HCT116 (cell line): ENCODE measurements at regions not wholly inside any gene's neighbourhood (a gene's known extent, or its start where the extent isn't known, plus 50 kb on each side); places are given as distances from the start of the nearest gene placed in this dataset.
A peak's percentile ranks its signal among the peaks of the same experiment; 100 is the strongest.
"Not testable (repeated sequence)": the region's sequence is repeated elsewhere in the genome, so short reads cannot be mapped to it uniquely, and the experiment has no call there.

ENCODE experiments used
- ATAC-seq: fragments of 200-7000 bp; cut with Tn5 transposase; 2 replicates; pipeline ENCODE4 v1.9.1; 2020; ENCODE audit warnings: mild to moderate bottlenecking, moderate library complexity
- BruUV-seq: library from RNA; stranded (reverse); fragments of 400-500 nt; replicated peaks from 2 replicates; lab custom pipeline; 2021; lab: Mats Ljungman, UMichigan
- CTCF ChIA-PET: fragments of 300-600 bp; sonication (Branson Sonifier 250); formaldehyde crosslinking; loops from one replicate; lab custom pipeline; 2021; ENCODE audit warnings: antibody characterized with exemption; lab: Charles Lee
- POLR2A ChIA-PET: fragments of 300-600, 350-600 bp; sonication (Branson Sonifier 250); formaldehyde crosslinking; loops from one replicate; lab custom pipeline; 2021; ENCODE audit warnings: antibody characterized with exemption; lab: Charles Lee
- RAD21 ChIA-PET, 2 experiments: fragments of 300-600 bp; sonication (Branson Sonifier 250); formaldehyde crosslinking; loops; one replicate each; lab custom pipeline; 2023; ENCODE audit warnings: low total read pairs in 2 of 2; ENCODE audit not compliant: uncharacterized antibody in 2 of 2, unreplicated experiment in 2 of 2, low non-redundant PET in 1 of 2; lab: Charles Lee
- DNase-seq: peaks from one replicate; pipeline ENCODE4 v3.0.0-alpha.2; 2010; ENCODE audit warnings: low read depth, low spot score
- H2AFZ ChIP-seq: fragments of 200-600 bp; shearing (Covaris generic), sonication (generic); 2 replicates; pipeline ENCODE4 v1.6.1; 2017; ENCODE audit warnings: low read depth, mixed run types, mixed read lengths, antibody characterized with exemption, low read length; ENCODE audit not compliant: poor library complexity, severe bottlenecking
- H3K27ac ChIP-seq: 2 replicates; pipeline ENCODE4 v1.5.1; 2012; ENCODE audit warnings: low read depth, low read length
- H3K27me3 ChIP-seq: fragments of 200-600 bp; sonication (generic); 2 replicates; pipeline ENCODE4 v1.6.1; 2016; ENCODE audit warnings: mixed run types, low read length, mixed read lengths; ENCODE audit not compliant: insufficient read depth
- H3K36me3 ChIP-seq, 2 experiments: fragments of 200-500 bp in 1 of 2; fragments of 200-600 bp in 1 of 2; sonication (Bioruptor generic) in 1 of 2; sonication (generic) in 1 of 2; 2 replicates each; pipeline versions ENCODE4 v1.5.1 to v1.6.1; 2014 to 2016; ENCODE audit warnings: low read length in 2 of 2, inconsistent platforms in 1 of 2, mixed read lengths in 1 of 2, mixed run types in 1 of 2; ENCODE audit not compliant: insufficient read depth in 2 of 2, control insufficient read depth in 1 of 2
- H3K4me1 ChIP-seq, 2 experiments: fragments of 200-600 bp in 1 of 2; sonication (generic) in 1 of 2; 2 replicates each; pipeline versions ENCODE4 v1.5.1 to v1.6.1; 2012 to 2017; ENCODE audit warnings: low read length in 2 of 2, inconsistent platforms in 1 of 2, mild to moderate bottlenecking in 1 of 2, mixed read lengths in 1 of 2, mixed run types in 1 of 2, moderate library complexity in 1 of 2; ENCODE audit not compliant: insufficient read depth in 2 of 2, control insufficient read depth in 1 of 2
- H3K4me2 ChIP-seq: fragments of 200-600 bp; sonication (generic); 2 replicates; pipeline ENCODE4 v1.6.1; 2017; ENCODE audit warnings: mixed run types, low read length, mixed read lengths
- H3K4me3 ChIP-seq, 2 experiments: fragments of 200-600 bp in 1 of 2; sonication (generic) in 1 of 2; replicated peaks in 1 of 2; 2 replicates each; pipeline ENCODE4 v1.5.1; 2011 to 2016; ENCODE audit warnings: low read length in 2 of 2, control low read depth in 1 of 2, low read depth in 1 of 2, mild to moderate bottlenecking in 1 of 2, mixed read lengths in 1 of 2, mixed run types in 1 of 2
- H3K79me2 ChIP-seq: fragments of 200-600 bp; sonication (generic); 2 replicates; pipeline ENCODE4 v1.6.1; 2017; ENCODE audit warnings: mild to moderate bottlenecking, mixed run types, low read length, moderate library complexity, mixed read lengths; ENCODE audit not compliant: insufficient read depth
- H3K9ac ChIP-seq: fragments of 200-600 bp; sonication (generic); 2 replicates; pipeline ENCODE4 v1.6.1; 2016; ENCODE audit warnings: low read length, mixed read lengths
- H3K9me2 ChIP-seq: fragments of 200-600 bp; sonication (generic), shearing (Covaris generic); 2 replicates; pipeline ENCODE4 v1.6.1; 2017; ENCODE audit warnings: mixed run types, mild to moderate bottlenecking, moderate library complexity; ENCODE audit not compliant: insufficient read depth
- H3K9me3 ChIP-seq, 2 experiments: fragments of 200-500 bp in 1 of 2; fragments of 200-600 bp in 1 of 2; sonication (Bioruptor generic) in 1 of 2; sonication (generic) in 1 of 2; 2 replicates each; pipeline ENCODE4 v1.6.1; 2014 to 2017; ENCODE audit warnings: low read length in 2 of 2, mixed read lengths in 2 of 2, inconsistent platforms in 1 of 2, low read depth in 1 of 2, mild to moderate bottlenecking in 1 of 2, mixed run types in 1 of 2, moderate library complexity in 1 of 2; ENCODE audit not compliant: control insufficient read depth in 1 of 2, insufficient read depth in 1 of 2
- H4K20me1 ChIP-seq: fragments of 200-600 bp; sonication (generic), shearing (Covaris generic); 2 replicates; pipeline ENCODE4 v1.6.1; 2017; ENCODE audit warnings: mixed run types, mild to moderate bottlenecking, moderate library complexity; ENCODE audit not compliant: insufficient read depth
- CTCF ChIP-seq, 3 experiments: fragments of 200-600 bp in 1 of 3; sonication (generic) in 1 of 3; IDR thresholded peaks in 2 of 3; conservative IDR thresholded peaks in 1 of 3; 2 replicates each; pipeline ENCODE4 v1.5.1; 2012 to 2017; ENCODE audit warnings: low read depth in 2 of 3, low read length in 2 of 3, antibody characterized with exemption in 1 of 3, borderline replicate concordance in 1 of 3, control low read depth in 1 of 3, mild to moderate bottlenecking in 1 of 3, mixed read lengths in 1 of 3, mixed run types in 1 of 3, moderate library complexity in 1 of 3; ENCODE audit not compliant: insufficient read depth in 1 of 3
- EZH2phosphoT487 ChIP-seq: fragments of 200-600 bp; IDR thresholded peaks from 2 replicates; pipeline ENCODE4 v1.6.1; 2018; ENCODE audit warnings: antibody characterized with exemption, borderline replicate concordance
- MAX ChIP-seq: IDR thresholded peaks from 2 replicates; pipeline ENCODE4 v1.6.1; 2012
- RAD21 ChIP-seq: IDR thresholded peaks from 2 replicates; pipeline ENCODE4 v1.6.1; 2012; ENCODE audit warnings: low read depth, mild to moderate bottlenecking
- SP1 ChIP-seq: IDR thresholded peaks from 2 replicates; pipeline ENCODE4 v1.6.1; 2012; ENCODE audit warnings: low read depth
- SRF ChIP-seq: IDR thresholded peaks from 2 replicates; pipeline ENCODE4 v1.6.1; 2012; ENCODE audit warnings: low read depth
- YY1 ChIP-seq: IDR thresholded peaks from 2 replicates; pipeline ENCODE4 v1.6.1; 2011; ENCODE audit warnings: low read length, low read depth, moderate library complexity, mild to moderate bottlenecking; ENCODE audit not compliant: insufficient replicate concordance; ENCODE audit errors: extremely low read depth
- ZNF274 ChIP-seq: fragments of 200-500 bp; sonication (Bioruptor generic); IDR thresholded peaks from 2 replicates; pipeline ENCODE4 v1.6.1; 2014; ENCODE audit warnings: mild to moderate bottlenecking, low read depth, low read length, inconsistent platforms
- intact Hi-C: fragments of 100-400 bp; cut with micrococcal nuclease; formaldehyde crosslinking; loops from 2 replicates; pipeline ENCODE4 v1.10.0; 2022

GRCh38 chr12:54795644-54796043, 58.7 kb upstream of the MUCL1 start (continued):
- no peak for TF ChIP-seq MAX
- no peak for TF ChIP-seq RAD21
- no peak for TF ChIP-seq EZH2phosphoT487

DNA sequence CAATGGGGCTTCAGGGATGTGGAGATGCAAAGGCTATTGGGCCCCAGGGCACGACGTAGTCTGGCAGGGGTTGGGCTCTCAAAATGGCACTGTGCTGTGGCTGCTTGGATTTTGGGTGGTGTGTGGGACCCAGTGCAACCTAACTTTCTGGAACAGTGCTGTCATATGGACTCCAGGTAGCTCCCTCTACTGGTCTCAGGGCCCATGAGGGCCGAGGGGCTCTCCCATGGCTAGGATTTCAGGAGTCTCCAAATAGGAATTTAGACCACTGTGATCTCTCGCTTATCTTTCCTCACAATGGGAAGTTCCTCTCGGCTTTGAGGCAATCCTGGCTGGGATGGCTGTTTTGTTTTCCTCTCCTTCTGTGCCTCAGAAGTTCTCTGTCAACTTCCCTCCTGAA, 68.2 kb upstream of the MUCL1 start:
- no peak overlapping the region for H3K9ac ChIP-seq
- BruUV-seq: no TSS peak
- no peaks in the 10 kb centered on the region for H4K20me1 ChIP-seq
- intact Hi-C loops: no loop called here
- TF ChIP-seq MAX (no peak), CTCF (IDR thresholded peaks at IDR 0.05 in 2 of 3, conservative IDR thresholded peaks at IDR 0.05 in 1 of 3; ENCODE audit: borderline replicate concordance in 1 of 3, insufficient read depth in 1 of 3, low read depth in 2 of 3, low read length in 2 of 3) (0 out of 6 replicates have a peak, but pooled peaks of 1 of the 3 experiments have one; percentile 21)
- no peaks in the 10 kb centered on the region for H3K4me1 ChIP-seq
- H3K27me3 ChIP-seq: no peaks in the 10 kb centered on the region
- H3K4me2 ChIP-seq: no peak overlapping the region
- H3K27ac ChIP-seq: no peak overlapping the region
- DNase-seq (no peak), ATAC-seq (no peak)
- H3K79me2 ChIP-seq: no peaks in the 10 kb centered on the region
- H3K4me3 ChIP-seq: no peak overlapping the region
- H2AFZ ChIP-seq: no peak overlapping the region
- POLR2A ChIA-PET: no interaction called here
- CTCF ChIA-PET: interaction anchor here (1.2 kb wide), 1 partner anchor 13 kb away, joined by 4 read pairs; no protein-coding TSS in a partner anchor
- no peaks in the 10 kb centered on the region for H3K9me2 ChIP-seq
- RAD21 ChIA-PET: no interaction called here
- H3K9me3 ChIP-seq: no peaks in the 10 kb centered on the region
- no peaks in the 10 kb centered on the region for H3K36me3 ChIP-seq

- Histone ChIP-seq H3K4me3 (no peak overlapping the region), H3K9me2 (no peaks in the 10 kb centered on the region), H3K9ac (no peak overlapping the region), H3K79me2 (no peaks in the 10 kb centered on the region), H3K4me1 (no peaks in the 10 kb centered on the region), H3K27ac (no peak overlapping the region), H2AFZ (no peak overlapping the region), H3K9me3 (no peaks in the 10 kb centered on the region), H3K27me3 (no peaks in the 10 kb centered on the region), H3K36me3 (no peaks in the 10 kb centered on the region), H3K4me2 (no peak overlapping the region), H4K20me1 (no peaks in the 10 kb centered on the region)
- BruUV-seq: no TSS peak
- ChIA-PET CTCF (no interaction called here), RAD21 (no interaction called here), POLR2A (no interaction called here)
- no peak for ATAC-seq
- intact Hi-C loops: no loop called here
- DNase-seq: no peak
- TF ChIP-seq SP1 (no peak), YY1 (no peak), MAX (no peak), RAD21 (no peak), ZNF274 (no peak), SRF (no peak)
These were observed 70.2 kb upstream of the MUCL1 start for GRCh38 chr12:54784115-54784514.

DNA sequence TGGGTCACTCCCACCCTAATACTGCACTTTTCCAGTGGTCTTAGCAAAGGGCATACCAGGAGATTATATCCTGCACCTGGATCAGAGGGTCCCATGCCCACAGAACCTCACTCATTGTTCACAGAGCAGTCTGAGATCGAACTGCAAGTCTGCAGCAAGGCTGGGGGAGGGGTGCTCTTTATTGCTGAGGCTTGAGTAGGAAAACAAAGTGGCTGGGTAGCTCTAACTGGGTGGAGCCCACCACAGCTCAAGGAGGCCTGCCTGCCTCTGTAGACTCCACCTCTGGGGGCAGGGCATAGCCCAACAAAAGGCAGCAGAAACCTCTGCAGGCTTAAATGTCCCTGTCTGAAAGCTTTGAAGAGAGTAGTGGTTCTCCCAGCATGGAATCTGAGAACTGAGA, 77.3 kb upstream of the MUCL1 start:
- H3K4me2 ChIP-seq, H3K9me2 ChIP-seq, H2AFZ ChIP-seq, H3K9ac ChIP-seq, DNase-seq, H4K20me1 ChIP-seq, H3K9me3 ChIP-seq, intact Hi-C loops, CTCF ChIA-PET, ATAC-seq, BruUV-seq, H3K79me2 ChIP-seq, RAD21 ChIA-PET, H3K27ac ChIP-seq, POLR2A ChIA-PET, H3K4me3 ChIP-seq, H3K4me1 ChIP-seq, H3K36me3 ChIP-seq: not testable (repeated sequence)
- H3K27me3 ChIP-seq: peaks cover 23% of the 10 kb centered on the region
